H1 (cell line): ENCODE measurements at regions not wholly inside any gene's neighbourhood (a gene's known extent, or its start where the extent isn't known, plus 50 kb on each side); places are given as distances from the start of the nearest gene placed in this dataset.

Experiments used
- ASH2L ChIP-seq: fragments of 200-600, 300-600 bp; sonication (generic); IDR thresholded peaks from one replicate; pipeline ENCODE4 v1.7.1; 2017; ENCODE audit warnings: low read length
- CEBPB ChIP-seq: IDR thresholded peaks from 2 replicates; pipeline ENCODE4 v1.6.1; 2012; ENCODE audit warnings: low read depth, low read length
- EP300 ChIP-seq, 2 experiments: IDR thresholded peaks; 1 replicate in 1 of 2; 2 replicates in 1 of 2; pipeline ENCODE4 v1.6.1; 2011 to 2012; ENCODE audit warnings: low read depth in 2 of 2, low read length in 2 of 2, mild to moderate bottlenecking in 2 of 2, borderline replicate concordance in 1 of 2, inconsistent platforms in 1 of 2, moderate library complexity in 1 of 2
- JUN ChIP-seq: IDR thresholded peaks from 2 replicates; pipeline ENCODE4 v1.6.1; 2011; ENCODE audit warnings: low read depth, mild to moderate bottlenecking, improper control_type of control experiment, low read length
- RBBP5 ChIP-seq: IDR thresholded peaks from 2 replicates; pipeline ENCODE4 v1.7.1; 2012; ENCODE audit warnings: low read depth, mild to moderate bottlenecking, inconsistent platforms, low read length, moderate library complexity, borderline replicate concordance
- SAP30 ChIP-seq: fragments of 300-600 bp; sonication (generic); IDR thresholded peaks from 2 replicates; pipeline ENCODE4 v1.7.1; 2012; ENCODE audit warnings: low read length, moderate library complexity, mild to moderate bottlenecking, inconsistent platforms; ENCODE audit not compliant: insufficient read depth, insufficient replicate concordance
- TAF7 ChIP-seq: optimal IDR thresholded peaks from 2 replicates; pipeline ENCODE3; 2011; ENCODE audit warnings: low read depth, mild to moderate bottlenecking, inconsistent platforms, low read length, moderate library complexity, borderline replicate concordance
- YY1 ChIP-seq: IDR thresholded peaks from 2 replicates; pipeline ENCODE4 v1.6.1; 2011; ENCODE audit warnings: low read depth, mild to moderate bottlenecking, low read length
- ZNF274 ChIP-seq: IDR thresholded peaks from 2 replicates; pipeline ENCODE4 v1.7.0; 2012; ENCODE audit warnings: low read length, borderline replicate concordance; ENCODE audit errors: extremely low read depth
- TF ChIP-seq, protein P1 (sequence below): fragments of 300-600 bp; sonication (generic); IDR thresholded peaks from 2 replicates; pipeline ENCODE4 v1.7.1; 2012; ENCODE audit warnings: low read length, moderate library complexity, mild to moderate bottlenecking, inconsistent platforms; ENCODE audit not compliant: insufficient replicate concordance

DNA sequence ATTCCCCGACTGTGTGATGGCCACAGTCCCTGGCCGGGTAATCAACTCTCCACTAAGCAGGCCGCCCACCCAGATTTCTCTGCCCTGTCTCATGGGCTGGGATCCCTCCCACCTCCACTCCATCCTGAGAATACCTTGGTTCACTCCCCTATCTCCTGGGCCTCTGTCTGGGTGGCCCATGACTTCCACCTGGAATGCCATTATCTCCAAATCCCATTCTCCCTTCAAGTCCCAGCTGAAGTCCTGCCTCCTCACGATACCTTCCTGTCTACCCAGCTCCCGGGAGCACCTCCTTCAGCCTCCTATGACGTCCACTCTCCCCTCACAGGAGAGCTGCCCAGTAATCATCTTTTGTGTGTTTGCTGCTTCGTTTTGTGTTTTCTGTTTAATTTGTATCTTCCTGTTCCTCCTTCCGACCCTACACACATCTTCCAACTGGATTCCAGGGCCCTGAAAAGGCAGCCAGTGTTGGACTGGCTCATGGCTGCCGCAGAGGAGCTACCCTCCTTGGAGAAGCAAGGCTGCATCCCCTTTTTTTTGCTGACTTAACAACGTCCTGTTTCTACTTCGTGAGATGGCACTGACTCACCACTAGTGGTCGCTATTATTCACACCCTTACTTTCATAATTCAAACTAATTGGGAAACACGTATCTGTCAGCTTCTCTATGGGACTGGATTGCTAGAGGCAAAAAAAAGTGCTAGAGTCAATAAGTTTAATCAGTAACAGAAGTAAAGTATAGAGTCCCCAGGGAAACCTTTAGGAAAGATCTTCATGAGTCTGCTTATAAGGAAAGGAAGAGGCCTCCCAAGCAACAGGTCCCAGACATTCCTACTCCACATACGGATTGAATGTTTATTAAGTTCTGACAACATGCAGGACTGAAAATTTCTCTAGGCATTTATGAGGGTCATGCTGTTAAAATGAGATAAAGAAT lies 171.9 kb upstream of the GATA6 start (continued):
- TF ChIP-seq, protein P1, sequence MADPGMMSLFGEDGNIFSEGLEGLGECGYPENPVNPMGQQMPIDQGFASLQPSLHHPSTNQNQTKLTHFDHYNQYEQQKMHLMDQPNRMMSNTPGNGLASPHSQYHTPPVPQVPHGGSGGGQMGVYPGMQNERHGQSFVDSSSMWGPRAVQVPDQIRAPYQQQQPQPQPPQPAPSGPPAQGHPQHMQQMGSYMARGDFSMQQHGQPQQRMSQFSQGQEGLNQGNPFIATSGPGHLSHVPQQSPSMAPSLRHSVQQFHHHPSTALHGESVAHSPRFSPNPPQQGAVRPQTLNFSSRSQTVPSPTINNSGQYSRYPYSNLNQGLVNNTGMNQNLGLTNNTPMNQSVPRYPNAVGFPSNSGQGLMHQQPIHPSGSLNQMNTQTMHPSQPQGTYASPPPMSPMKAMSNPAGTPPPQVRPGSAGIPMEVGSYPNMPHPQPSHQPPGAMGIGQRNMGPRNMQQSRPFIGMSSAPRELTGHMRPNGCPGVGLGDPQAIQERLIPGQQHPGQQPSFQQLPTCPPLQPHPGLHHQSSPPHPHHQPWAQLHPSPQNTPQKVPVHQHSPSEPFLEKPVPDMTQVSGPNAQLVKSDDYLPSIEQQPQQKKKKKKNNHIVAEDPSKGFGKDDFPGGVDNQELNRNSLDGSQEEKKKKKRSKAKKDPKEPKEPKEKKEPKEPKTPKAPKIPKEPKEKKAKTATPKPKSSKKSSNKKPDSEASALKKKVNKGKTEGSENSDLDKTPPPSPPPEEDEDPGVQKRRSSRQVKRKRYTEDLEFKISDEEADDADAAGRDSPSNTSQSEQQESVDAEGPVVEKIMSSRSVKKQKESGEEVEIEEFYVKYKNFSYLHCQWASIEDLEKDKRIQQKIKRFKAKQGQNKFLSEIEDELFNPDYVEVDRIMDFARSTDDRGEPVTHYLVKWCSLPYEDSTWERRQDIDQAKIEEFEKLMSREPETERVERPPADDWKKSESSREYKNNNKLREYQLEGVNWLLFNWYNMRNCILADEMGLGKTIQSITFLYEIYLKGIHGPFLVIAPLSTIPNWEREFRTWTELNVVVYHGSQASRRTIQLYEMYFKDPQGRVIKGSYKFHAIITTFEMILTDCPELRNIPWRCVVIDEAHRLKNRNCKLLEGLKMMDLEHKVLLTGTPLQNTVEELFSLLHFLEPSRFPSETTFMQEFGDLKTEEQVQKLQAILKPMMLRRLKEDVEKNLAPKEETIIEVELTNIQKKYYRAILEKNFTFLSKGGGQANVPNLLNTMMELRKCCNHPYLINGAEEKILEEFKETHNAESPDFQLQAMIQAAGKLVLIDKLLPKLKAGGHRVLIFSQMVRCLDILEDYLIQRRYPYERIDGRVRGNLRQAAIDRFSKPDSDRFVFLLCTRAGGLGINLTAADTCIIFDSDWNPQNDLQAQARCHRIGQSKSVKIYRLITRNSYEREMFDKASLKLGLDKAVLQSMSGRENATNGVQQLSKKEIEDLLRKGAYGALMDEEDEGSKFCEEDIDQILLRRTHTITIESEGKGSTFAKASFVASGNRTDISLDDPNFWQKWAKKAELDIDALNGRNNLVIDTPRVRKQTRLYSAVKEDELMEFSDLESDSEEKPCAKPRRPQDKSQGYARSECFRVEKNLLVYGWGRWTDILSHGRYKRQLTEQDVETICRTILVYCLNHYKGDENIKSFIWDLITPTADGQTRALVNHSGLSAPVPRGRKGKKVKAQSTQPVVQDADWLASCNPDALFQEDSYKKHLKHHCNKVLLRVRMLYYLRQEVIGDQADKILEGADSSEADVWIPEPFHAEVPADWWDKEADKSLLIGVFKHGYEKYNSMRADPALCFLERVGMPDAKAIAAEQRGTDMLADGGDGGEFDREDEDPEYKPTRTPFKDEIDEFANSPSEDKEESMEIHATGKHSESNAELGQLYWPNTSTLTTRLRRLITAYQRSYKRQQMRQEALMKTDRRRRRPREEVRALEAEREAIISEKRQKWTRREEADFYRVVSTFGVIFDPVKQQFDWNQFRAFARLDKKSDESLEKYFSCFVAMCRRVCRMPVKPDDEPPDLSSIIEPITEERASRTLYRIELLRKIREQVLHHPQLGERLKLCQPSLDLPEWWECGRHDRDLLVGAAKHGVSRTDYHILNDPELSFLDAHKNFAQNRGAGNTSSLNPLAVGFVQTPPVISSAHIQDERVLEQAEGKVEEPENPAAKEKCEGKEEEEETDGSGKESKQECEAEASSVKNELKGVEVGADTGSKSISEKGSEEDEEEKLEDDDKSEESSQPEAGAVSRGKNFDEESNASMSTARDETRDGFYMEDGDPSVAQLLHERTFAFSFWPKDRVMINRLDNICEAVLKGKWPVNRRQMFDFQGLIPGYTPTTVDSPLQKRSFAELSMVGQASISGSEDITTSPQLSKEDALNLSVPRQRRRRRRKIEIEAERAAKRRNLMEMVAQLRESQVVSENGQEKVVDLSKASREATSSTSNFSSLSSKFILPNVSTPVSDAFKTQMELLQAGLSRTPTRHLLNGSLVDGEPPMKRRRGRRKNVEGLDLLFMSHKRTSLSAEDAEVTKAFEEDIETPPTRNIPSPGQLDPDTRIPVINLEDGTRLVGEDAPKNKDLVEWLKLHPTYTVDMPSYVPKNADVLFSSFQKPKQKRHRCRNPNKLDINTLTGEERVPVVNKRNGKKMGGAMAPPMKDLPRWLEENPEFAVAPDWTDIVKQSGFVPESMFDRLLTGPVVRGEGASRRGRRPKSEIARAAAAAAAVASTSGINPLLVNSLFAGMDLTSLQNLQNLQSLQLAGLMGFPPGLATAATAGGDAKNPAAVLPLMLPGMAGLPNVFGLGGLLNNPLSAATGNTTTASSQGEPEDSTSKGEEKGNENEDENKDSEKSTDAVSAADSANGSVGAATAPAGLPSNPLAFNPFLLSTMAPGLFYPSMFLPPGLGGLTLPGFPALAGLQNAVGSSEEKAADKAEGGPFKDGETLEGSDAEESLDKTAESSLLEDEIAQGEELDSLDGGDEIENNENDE: no peak
- TF ChIP-seq ASH2L (no peak), TAF7 (no peak), CEBPB (no peak), YY1 (peak; percentile 61; the same call in 1 of the 2 replicates), ZNF274 (no peak), RBBP5 (no peak), EP300 (IDR thresholded peaks at IDR 0.05; ENCODE audit: borderline replicate concordance in 1 of 2, low read depth in 2 of 2, low read length in 2 of 2) (no peak), JUN (no peak), SAP30 (no peak)
